ENCODE measurements at regions not wholly inside any gene's neighbourhood (a gene's known extent, or its start where the extent isn't known, plus 50 kb on each side); places are given as distances from the start of the nearest gene placed in this dataset.
A peak's percentile ranks its signal among the peaks of the same experiment; 100 is the strongest.
"Not testable (repeated sequence)": the region's sequence is repeated elsewhere in the genome, so short reads cannot be mapped to it uniquely, and the experiment has no call there.

DNA sequence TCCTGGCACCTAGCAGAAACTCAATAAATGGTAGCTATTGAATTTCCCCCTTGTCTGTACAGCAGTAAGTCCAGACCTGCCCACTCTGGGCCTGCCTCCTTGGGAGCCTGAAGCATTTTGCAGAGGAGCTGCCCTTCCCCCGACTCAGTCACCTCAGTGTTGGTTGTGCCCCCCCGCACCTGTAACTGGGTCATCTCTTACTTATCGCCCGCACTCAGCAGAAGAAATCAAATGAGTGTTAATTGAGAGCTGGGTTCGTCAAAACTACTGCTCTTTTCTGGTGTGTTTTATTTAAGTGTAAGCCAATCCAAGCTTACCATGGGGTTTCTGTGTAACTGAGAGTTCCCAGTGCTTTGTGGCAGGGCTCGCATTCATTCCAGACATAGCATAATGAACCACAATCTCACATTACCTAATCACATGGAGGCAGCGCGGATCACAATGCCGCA lies 175.5 kb upstream of the IRF2BP2 start:
- not testable (repeated sequence) for FAIRE-seq; DNase-seq (ENCODE audit: insufficient read length, low spot score)

- not testable (repeated sequence) for FAIRE-seq; DNase-seq (ENCODE audit: insufficient read length, low spot score)
These were observed 174.1 kb upstream of the IRF2BP2 start for GRCh38 chr1:234784108-234784507.

- DNase-seq (ENCODE audit: insufficient read length, low spot score): no peak
- FAIRE-seq: no peak
These were observed 172.8 kb upstream of the IRF2BP2 start for GRCh38 chr1:234782791-234783190.

- FAIRE-seq (no peak), DNase-seq (ENCODE audit: insufficient read length, low spot score) (no peak)
These were observed 172.2 kb upstream of the IRF2BP2 start for GRCh38 chr1:234782105-234782751.

- no peak for DNase-seq (ENCODE audit: insufficient read length, low spot score)
- no peak for FAIRE-seq
These were observed 171.5 kb upstream of the IRF2BP2 start for GRCh38 chr1:234781241-234782065.

- no peak for DNase-seq (ENCODE audit: insufficient read length, low spot score)
- FAIRE-seq: no peak
These were observed 170.7 kb upstream of the IRF2BP2 start for GRCh38 chr1:234780531-234781162.

GRCh38 chr1:234780112-234780511 lies 170.1 kb upstream of the IRF2BP2 start:
- FAIRE-seq (no peak), DNase-seq (ENCODE audit: insufficient read length, low spot score) (no peak)

DNA sequence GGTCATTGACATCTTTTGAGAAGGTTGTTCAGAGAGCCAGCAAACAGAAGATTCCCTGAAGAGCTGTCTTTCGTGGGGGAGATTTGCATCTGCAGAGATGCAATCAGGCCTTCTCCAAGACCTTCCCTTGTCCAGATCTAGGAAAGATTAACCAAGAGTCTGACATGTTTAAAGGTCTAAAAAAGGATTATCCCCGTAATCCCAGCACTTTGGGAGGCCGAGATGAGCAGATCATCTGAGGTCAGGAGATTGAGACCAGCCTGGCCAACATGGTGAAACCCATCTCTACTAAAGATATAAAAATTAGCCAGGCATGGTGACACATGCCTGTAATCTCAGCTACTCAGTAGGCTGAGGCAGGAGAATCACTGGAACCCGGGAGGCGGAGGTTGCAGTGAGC lies 169.6 kb upstream of the IRF2BP2 start:
- DNase-seq (ENCODE audit: insufficient read length, low spot score); FAIRE-seq: not testable (repeated sequence)

DNA sequence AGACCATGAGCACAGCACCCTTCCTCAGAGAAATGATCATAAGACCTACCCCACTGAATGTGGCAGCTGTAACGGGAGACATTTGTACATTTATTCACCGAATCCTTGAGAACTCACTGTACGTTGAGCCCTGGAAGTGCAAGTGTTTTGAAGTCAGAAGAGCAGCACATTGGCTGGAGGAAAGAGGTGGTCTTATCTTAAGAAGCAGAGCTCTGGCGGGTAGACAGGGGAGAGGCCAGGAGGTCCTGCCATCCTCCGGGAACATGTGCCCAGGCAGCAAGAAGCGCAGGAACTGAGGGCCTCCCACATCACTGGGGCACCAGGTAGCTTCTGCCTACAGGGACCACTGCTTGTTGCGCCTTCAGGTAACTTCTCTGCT lies 169.2 kb upstream of the IRF2BP2 start:
- FAIRE-seq (no peak), DNase-seq (ENCODE audit: insufficient read length, low spot score) (no peak)

- DNase-seq (ENCODE audit: insufficient read length, low spot score) (no peak), FAIRE-seq (no peak)
These were observed 168.5 kb upstream of the IRF2BP2 start for GRCh38 chr1:234778221-234779159.

- FAIRE-seq: no peak
- DNase-seq (ENCODE audit: insufficient read length, low spot score): no peak
These were observed 167.9 kb upstream of the IRF2BP2 start for GRCh38 chr1:234777856-234778220.

DNA sequence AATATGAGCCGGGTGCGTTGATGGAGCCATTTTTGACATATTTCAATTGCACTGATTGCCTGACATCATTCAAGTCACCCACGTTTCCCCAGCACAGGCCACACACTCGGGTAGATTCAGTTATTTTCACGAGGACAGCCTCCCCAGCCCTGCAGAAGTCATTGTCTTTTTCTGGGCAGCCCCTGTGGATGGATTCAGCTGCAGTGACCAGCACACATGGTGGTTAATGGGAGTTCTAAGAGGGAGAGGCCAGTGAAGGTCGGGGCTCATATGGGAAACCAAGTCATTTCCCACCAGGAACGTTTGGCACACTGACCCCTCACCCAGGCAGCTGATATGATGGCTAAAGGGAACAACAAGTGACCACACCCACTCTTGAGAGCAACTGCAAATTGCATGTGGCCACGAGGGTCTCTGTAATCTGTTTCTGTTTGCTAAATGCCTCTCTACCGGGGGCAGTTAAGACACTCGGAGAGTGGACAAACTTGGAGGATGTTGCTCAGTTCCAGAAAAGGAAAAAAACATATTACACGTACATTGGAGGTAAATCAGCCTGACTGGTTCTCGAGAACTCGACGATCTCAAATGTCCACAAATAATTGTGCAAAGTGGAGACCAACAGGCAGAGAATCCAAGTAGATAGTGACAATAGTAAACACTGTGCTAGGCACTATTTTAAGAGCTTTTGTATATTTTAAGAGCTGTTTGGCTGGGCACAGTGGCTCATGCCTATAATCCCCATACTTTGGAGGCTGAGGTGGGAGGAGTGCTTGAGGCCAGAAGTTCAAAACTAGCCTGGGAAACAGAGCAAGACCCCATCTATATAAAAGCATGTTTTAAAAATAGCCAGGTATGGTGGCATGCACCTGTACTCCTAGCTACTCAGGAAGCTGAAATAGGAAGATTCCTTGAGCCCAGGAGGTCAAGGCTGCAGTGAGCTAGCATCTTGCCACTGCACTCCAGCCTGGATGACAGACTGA lies 167.2 kb upstream of the IRF2BP2 start:
- FAIRE-seq: no peak

GRCh38 chr1:234776256-234776875 lies 166.4 kb upstream of the IRF2BP2 start:
- FAIRE-seq (no peak), DNase-seq (ENCODE audit: insufficient read length, low spot score) (no peak)

More for the DNA sequence above, 167.2 kb upstream of the IRF2BP2 start:
- no peak for DNase-seq (ENCODE audit: insufficient read length, low spot score)

- FAIRE-seq (no peak), DNase-seq (ENCODE audit: insufficient read length, low spot score) (no peak)
These were observed 165.7 kb upstream of the IRF2BP2 start for GRCh38 chr1:234775477-234776246.

DNA sequence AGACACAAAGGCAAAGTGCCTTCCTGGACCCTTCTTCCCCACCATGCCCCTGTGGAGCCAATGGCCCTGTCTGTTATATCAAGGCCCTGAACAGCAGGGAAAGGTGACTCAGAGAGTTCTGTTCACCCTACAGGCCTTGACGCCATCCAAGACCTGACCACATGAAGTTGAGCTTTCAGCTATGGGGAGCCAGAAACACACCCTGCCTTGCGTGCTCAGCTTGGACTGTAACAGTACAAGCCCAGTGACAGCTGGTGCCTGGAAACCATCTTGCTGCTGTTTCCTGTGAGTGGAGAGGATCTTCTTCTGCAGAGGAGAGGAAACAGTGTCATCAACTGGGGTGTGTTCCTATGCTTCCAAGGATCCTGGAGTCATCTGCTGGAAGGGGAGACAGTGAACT lies 165.0 kb upstream of the IRF2BP2 start:
- no peak for FAIRE-seq

GRCh38 chr1:234773936-234774677 lies 164.1 kb upstream of the IRF2BP2 start:
- FAIRE-seq (no peak), DNase-seq (ENCODE audit: insufficient read length, low spot score) (no peak)

More for the DNA sequence above, 165.0 kb upstream of the IRF2BP2 start:
- DNase-seq (ENCODE audit: insufficient read length, low spot score): no peak

DNA sequence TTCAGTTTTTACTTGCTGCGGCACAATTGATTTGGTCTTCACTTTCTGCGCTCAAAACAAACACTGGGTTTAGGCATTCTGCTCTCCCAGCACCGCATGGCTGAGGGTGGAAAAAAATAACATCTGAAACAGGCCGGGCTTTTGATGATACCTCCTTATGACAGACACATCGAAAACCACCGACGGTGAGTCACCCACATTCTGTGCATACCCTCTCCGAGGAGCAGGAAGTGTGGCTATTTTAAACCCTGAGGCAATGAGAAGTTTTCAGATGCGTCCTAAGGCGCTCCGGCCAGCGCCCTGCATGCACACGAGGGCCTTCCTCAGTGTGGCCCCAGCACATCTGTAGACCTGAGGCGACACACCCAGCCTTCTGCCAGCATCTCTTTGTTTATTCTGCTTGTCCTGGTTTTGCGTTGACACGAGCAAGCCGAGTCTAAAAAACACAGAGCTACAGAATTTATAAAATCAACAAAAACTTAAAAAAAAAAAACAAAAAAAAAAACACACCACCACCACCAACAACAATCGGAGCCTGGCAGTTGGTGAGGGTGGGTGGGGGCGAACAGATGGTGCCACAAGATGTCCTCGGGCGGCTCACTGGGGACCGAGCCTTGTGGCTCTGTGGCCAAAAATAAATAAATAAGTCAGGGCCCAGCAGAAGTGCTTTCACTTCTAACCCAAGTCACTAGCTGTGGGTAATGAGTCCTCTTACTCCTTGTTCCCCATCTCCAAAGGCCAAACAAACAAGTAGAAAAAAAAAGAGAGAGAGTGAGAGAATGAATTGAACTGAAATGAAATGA lies 162.6 kb upstream of the IRF2BP2 start:
- FAIRE-seq (peak; percentile 97), DNase-seq (ENCODE audit: insufficient read length, low spot score) (peak; percentile 74)
